Stomach smooth muscle (tissue), 2 donors: ENCODE measurements at regions not wholly inside any gene's neighbourhood (a gene's known extent, or its start where the extent isn't known, plus 50 kb on each side); places are given as distances from the start of the nearest gene placed in this dataset.

ENCODE experiments used
- H3K27ac ChIP-seq: one replicate; pipeline ENCODE4 v1.7.0; 2013; ENCODE audit warnings: mild to moderate bottlenecking, low read length, inconsistent platforms
- H3K27me3 ChIP-seq, 2 donors: one replicate each; pipeline ENCODE4 v1.7.0; 2013; ENCODE audit warnings: low read length in 2 of 2; ENCODE audit not compliant: insufficient read depth in 2 of 2, control insufficient read depth in 1 of 2
- H3K36me3 ChIP-seq, 2 donors: one replicate each; pipeline ENCODE4 v1.7.0; 2013; ENCODE audit warnings: low read length in 2 of 2; ENCODE audit not compliant: control insufficient read depth in 2 of 2, insufficient read depth in 2 of 2
- H3K4me1 ChIP-seq: one replicate; pipeline ENCODE4 v1.7.0; 2013; ENCODE audit warnings: low read length; ENCODE audit not compliant: control insufficient read depth, insufficient read depth
- H3K4me3 ChIP-seq, 2 donors: one replicate each; pipeline ENCODE4 v1.7.0; 2013; ENCODE audit warnings: low read length in 2 of 2
- H3K9ac ChIP-seq, 2 donors: one replicate each; pipeline ENCODE4 v1.7.0; 2013; ENCODE audit warnings: low read length in 2 of 2, mild to moderate bottlenecking in 1 of 2
- H3K9me3 ChIP-seq, 2 donors: one replicate each; pipeline ENCODE4 v1.7.0; 2013; ENCODE audit warnings: low read length in 2 of 2; ENCODE audit not compliant: control insufficient read depth in 2 of 2
- donor health status: healthy.
- donor health status: Pancreatic carcinoma.

- Histone ChIP-seq H3K9me3 (no peaks in the 10 kb centered on the region), H3K4me1 (no peaks in the 10 kb centered on the region), H3K4me3 (no peak overlapping the region), H3K9ac (no peak overlapping the region), H3K27ac (no peak overlapping the region), H3K27me3 (no peaks in the 10 kb centered on the region), H3K36me3 (no peaks in the 10 kb centered on the region)
Observed at GRCh38 chr2:129636692-129637091, 342.8 kb upstream of the RAB6C start.

GRCh38 chr2:129641371-129641770 lies 338.1 kb upstream of the RAB6C start:
- Histone ChIP-seq H3K9me3 (no peaks in the 10 kb centered on the region), H3K4me1 (no peaks in the 10 kb centered on the region), H3K27ac (no peak overlapping the region), H3K4me3 (no peak overlapping the region), H3K36me3 (no peaks in the 10 kb centered on the region), H3K27me3 (no peaks in the 10 kb centered on the region), H3K9ac (no peak overlapping the region)

GRCh38 chr2:129642526-129643043 lies 336.9 kb upstream of the RAB6C start:
- no peak overlapping the region for H3K27ac ChIP-seq
- no peaks in the 10 kb centered on the region for H3K36me3 ChIP-seq
- no peak overlapping the region for H3K4me3 ChIP-seq
- H3K27me3 ChIP-seq = no peaks in the 10 kb centered on the region
- no peaks in the 10 kb centered on the region for H3K4me1 ChIP-seq
- H3K9ac ChIP-seq = no peak overlapping the region
- H3K9me3 ChIP-seq = no peaks in the 10 kb centered on the region

- H3K36me3 ChIP-seq = no peaks in the 10 kb centered on the region
- H3K9me3 ChIP-seq = no peaks in the 10 kb centered on the region
- H3K27ac ChIP-seq = no peak overlapping the region
- no peaks in the 10 kb centered on the region for H3K27me3 ChIP-seq
- no peaks in the 10 kb centered on the region for H3K4me1 ChIP-seq
- H3K4me3 ChIP-seq = no peak overlapping the region
- H3K9ac ChIP-seq = no peak overlapping the region
Observed at GRCh38 chr2:129645335-129645734, 334.1 kb upstream of the RAB6C start.

- Histone ChIP-seq H3K27ac (no peak overlapping the region), H3K4me1 (no peaks in the 10 kb centered on the region), H3K4me3 (no peak overlapping the region), H3K9me3 (no peaks in the 10 kb centered on the region), H3K36me3 (no peaks in the 10 kb centered on the region), H3K9ac (no peak overlapping the region), H3K27me3 (no peaks in the 10 kb centered on the region)
Observed at GRCh38 chr2:129646107-129646506, 333.4 kb upstream of the RAB6C start.

- Histone ChIP-seq H3K4me1 (no peaks in the 10 kb centered on the region), H3K9ac (no peak overlapping the region), H3K9me3 (no peaks in the 10 kb centered on the region), H3K36me3 (no peaks in the 10 kb centered on the region), H3K27ac (no peak overlapping the region), H3K4me3 (no peak overlapping the region), H3K27me3 (peaks cover 0 to 3% of the 10 kb centered on the region in 2 donors)
Observed at GRCh38 chr2:129653246-129653645, 326.2 kb upstream of the RAB6C start.

GRCh38 chr2:129654331-129654730 lies 325.1 kb upstream of the RAB6C start:
- peaks cover 0 to 3% of the 10 kb centered on the region in 2 donors for H3K27me3 ChIP-seq

GRCh38 chr2:129656081-129656598 lies 323.3 kb upstream of the RAB6C start:
- H3K9me3 ChIP-seq = no peaks in the 10 kb centered on the region
- H3K9ac ChIP-seq = no peak overlapping the region
- peaks cover 0 to 3% of the 10 kb centered on the region in 2 donors for H3K27me3 ChIP-seq
- H3K4me3 ChIP-seq = no peak overlapping the region
- H3K4me1 ChIP-seq = no peaks in the 10 kb centered on the region
- no peak overlapping the region for H3K27ac ChIP-seq
- no peaks in the 10 kb centered on the region for H3K36me3 ChIP-seq

More at GRCh38 chr2:129654331-129654730, 325.1 kb upstream of the RAB6C start:
- Histone ChIP-seq H3K4me1 (no peaks in the 10 kb centered on the region), H3K9ac (no peak overlapping the region), H3K27ac (no peak overlapping the region), H3K4me3 (no peak overlapping the region), H3K9me3 (no peaks in the 10 kb centered on the region), H3K36me3 (no peaks in the 10 kb centered on the region)

GRCh38 chr2:129658430-129658829 lies 321.0 kb upstream of the RAB6C start:
- H3K4me1 ChIP-seq = no peaks in the 10 kb centered on the region
- no peak overlapping the region for H3K4me3 ChIP-seq
- H3K27ac ChIP-seq = no peak overlapping the region
- no peaks in the 10 kb centered on the region for H3K36me3 ChIP-seq
- H3K9ac ChIP-seq = no peak overlapping the region
- no peaks in the 10 kb centered on the region for H3K9me3 ChIP-seq
- peaks cover 0 to 3% of the 10 kb centered on the region in 2 donors for H3K27me3 ChIP-seq

GRCh38 chr2:129661935-129662334 lies 317.5 kb upstream of the RAB6C start:
- H3K9me3 ChIP-seq = no peaks in the 10 kb centered on the region
- H3K9ac ChIP-seq = no peak overlapping the region
- H3K4me3 ChIP-seq = no peak overlapping the region
- no peak overlapping the region for H3K27ac ChIP-seq
- H3K27me3 ChIP-seq = no peaks in the 10 kb centered on the region
- H3K4me1 ChIP-seq = no peaks in the 10 kb centered on the region
- no peaks in the 10 kb centered on the region for H3K36me3 ChIP-seq

- Histone ChIP-seq H3K36me3 (no peaks in the 10 kb centered on the region), H3K4me1 (no peaks in the 10 kb centered on the region), H3K27me3 (no peaks in the 10 kb centered on the region), H3K27ac (no peak overlapping the region), H3K9ac (no peak overlapping the region), H3K9me3 (no peaks in the 10 kb centered on the region), H3K4me3 (no peak overlapping the region)
Observed at GRCh38 chr2:129667577-129667976, 311.9 kb upstream of the RAB6C start.
